ENCODE measurements at regions not wholly inside any gene's neighbourhood (a gene's known extent, or its start where the extent isn't known, plus 50 kb on each side); places are given as distances from the start of the nearest gene placed in this dataset.

GRCh38 chr4:138096384-138097062 lies 145.6 kb downstream of the SLC7A11 start:
- no peak overlapping the region for H3K4me3 ChIP-seq
- no peaks in the 10 kb centered on the region for H3K27me3 ChIP-seq
- no peaks in the 10 kb centered on the region for H3K36me3 ChIP-seq
- TF ChIP-seq CTCF (IDR thresholded peaks at IDR 0.05) (no peak), POLR2A (IDR thresholded peaks at IDR 0.05) (no peak)
- no peaks in the 10 kb centered on the region for H3K4me1 ChIP-seq
- no peak overlapping the region for H3K27ac ChIP-seq
- no peak for DNase-seq
- no peaks in the 10 kb centered on the region for H3K9me3 ChIP-seq

- no peak for TF ChIP-seq CTCF (IDR thresholded peaks at IDR 0.05)
- no peak for TF ChIP-seq POLR2A (IDR thresholded peaks at IDR 0.05)
- no peaks in the 10 kb centered on the region for H3K9me3 ChIP-seq
- DNase-seq = no peak
- H3K4me3 ChIP-seq = no peak overlapping the region
- H3K4me1 ChIP-seq = peaks cover 0 to under 1% (median 0%) of the 10 kb centered on the region in 4 donors
- H3K36me3 ChIP-seq = no peaks in the 10 kb centered on the region
- H3K27me3 ChIP-seq = no peaks in the 10 kb centered on the region
- H3K27ac ChIP-seq = no peak overlapping the region
Observed at GRCh38 chr4:138095378-138095777, 146.8 kb downstream of the SLC7A11 start.

- DNase-seq = no peak
- Histone ChIP-seq H3K4me3 (no peak overlapping the region), H3K27ac (no peak overlapping the region), H3K27me3 (no peaks in the 10 kb centered on the region), H3K4me1 (peaks cover 0 to 3% (median 0%) of the 10 kb centered on the region in 4 donors), H3K9me3 (no peaks in the 10 kb centered on the region), H3K36me3 (no peaks in the 10 kb centered on the region)
- TF ChIP-seq CTCF (IDR thresholded peaks at IDR 0.05) = no peak
- no peak for TF ChIP-seq POLR2A (IDR thresholded peaks at IDR 0.05)
Observed at GRCh38 chr4:138092060-138092459, 150.1 kb downstream of the SLC7A11 start.

GRCh38 chr4:138090918-138091676 lies 151.1 kb downstream of the SLC7A11 start:
- no peak for DNase-seq
- no peak overlapping the region for H3K27ac ChIP-seq
- H3K27me3 ChIP-seq = no peaks in the 10 kb centered on the region
- no peaks in the 10 kb centered on the region for H3K36me3 ChIP-seq
- peaks cover 0 to 3% (median 0%) of the 10 kb centered on the region in 4 donors for H3K4me1 ChIP-seq
- H3K4me3 ChIP-seq = no peak overlapping the region
- TF ChIP-seq POLR2A (IDR thresholded peaks at IDR 0.05) = no peak
- TF ChIP-seq CTCF (IDR thresholded peaks at IDR 0.05) = no peak
- H3K9me3 ChIP-seq = no peaks in the 10 kb centered on the region

- Histone ChIP-seq H3K4me1 (peaks cover 0 to 3% (median 0%) of the 10 kb centered on the region in 4 donors), H3K27ac (no peak overlapping the region), H3K27me3 (no peaks in the 10 kb centered on the region), H3K4me3 (peak overlapping the region in 2 of 4 donors; percentile 15 to 21), H3K9me3 (no peaks in the 10 kb centered on the region), H3K36me3 (no peaks in the 10 kb centered on the region)
- TF ChIP-seq POLR2A (IDR thresholded peaks at IDR 0.05) (no peak), CTCF (IDR thresholded peaks at IDR 0.05) (peak; percentile 45 to 79 (median 75))
- peak in 1 of 3 donors; percentile 62 for DNase-seq
Observed at GRCh38 chr4:138090150-138090917, 151.8 kb downstream of the SLC7A11 start.
